ENCODE measurements at regions not wholly inside any gene's neighbourhood (a gene's known extent, or its start where the extent isn't known, plus 50 kb on each side); places are given as distances from the start of the nearest gene placed in this dataset.

DNA sequence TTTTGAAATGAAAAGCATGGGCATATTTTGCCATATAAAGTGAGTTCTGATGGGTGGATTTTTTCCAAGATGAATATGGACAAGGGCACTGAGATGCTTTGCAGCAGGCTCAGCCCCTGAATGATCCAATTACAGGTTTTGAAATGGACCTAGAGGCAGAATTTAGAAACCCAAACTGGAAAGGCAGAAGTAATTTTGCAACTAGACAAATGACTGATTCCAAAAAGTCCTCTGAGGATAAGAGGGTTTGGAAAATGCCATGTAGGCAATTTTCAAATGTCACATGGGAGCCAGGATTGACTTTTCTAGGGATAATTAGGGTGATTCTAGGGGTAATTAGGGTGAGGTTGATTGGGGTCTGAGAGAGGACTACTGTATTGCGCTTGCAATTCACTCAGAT, 148.9 kb upstream of the ZNF648 start:
- Histone ChIP-seq H3K4ac (ENCODE audit: low read depth, low read length) (no peak overlapping the region), H3K27me3 (ENCODE audit: insufficient read depth, low read length) (no peaks in the 10 kb centered on the region), H3K9me3 (ENCODE audit: control insufficient read depth, low read depth, low read length) (no peaks in the 10 kb centered on the region), H4K8ac (replicated peaks; ENCODE audit: insufficient read length, low read depth, low read length) (no peak overlapping the region), H3K4me1 (ENCODE audit: insufficient read depth, low read length) (no peaks in the 10 kb centered on the region), H2AFZ (ENCODE audit: low read length) (no peak overlapping the region), H2BK5ac (ENCODE audit: insufficient read length, low read length) (no peak overlapping the region), H2BK120ac (ENCODE audit: low read depth, low read length, poor library complexity, severe bottlenecking) (no peak overlapping the region), H3K79me2 (ENCODE audit: insufficient read depth, low read length) (no peaks in the 10 kb centered on the region), H2BK12ac (ENCODE audit: insufficient read length, low read depth, low read length) (no peak overlapping the region), H3T11ph (ENCODE audit: low read length) (no peak overlapping the region), H2BK15ac (ENCODE audit: low read depth, low read length) (no peak overlapping the region), H4K91ac (ENCODE audit: insufficient read length, low read depth, low read length) (no peak overlapping the region), H3K23me2 (ENCODE audit: insufficient read length, low read depth, low read length, poor library complexity, severe bottlenecking) (no peaks in the 10 kb centered on the region), H4K20me1 (ENCODE audit: control insufficient read depth, insufficient read depth, insufficient read length) (no peaks in the 10 kb centered on the region), H3K18ac (ENCODE audit: insufficient read length, low read depth, low read length) (no peak overlapping the region), H3K56ac (ENCODE audit: insufficient read length, low read depth, low read length) (no peak overlapping the region), H3K9ac (ENCODE audit: extremely low read depth, insufficient read length, low read length) (no peak overlapping the region), H3K14ac (ENCODE audit: insufficient read depth, low read length) (no peak overlapping the region), H2BK20ac (ENCODE audit: low read depth, low read length, poor library complexity, severe bottlenecking) (no peak overlapping the region), H2AK5ac (ENCODE audit: insufficient read length, low read length) (no peak overlapping the region), H3K27ac (ENCODE audit: insufficient read length, low read depth, low read length) (no peak overlapping the region), H4K5ac (ENCODE audit: insufficient read length, low read depth, low read length) (no peak overlapping the region), H3K23ac (ENCODE audit: insufficient read length, low read depth, low read length) (no peak overlapping the region), H3K4me2 (ENCODE audit: insufficient read depth, insufficient read length, low read length) (no peak overlapping the region), H3K79me1 (ENCODE audit: insufficient read depth, low read depth, low read length, poor library complexity, severe bottlenecking) (no peaks in the 10 kb centered on the region)
- Mint-ChIP-seq H3K9me3 (no peaks in the 10 kb centered on the region; a peak in 1 of 5 replicates), H3K36me3 (ENCODE audit: insufficient read depth in 1 of 3, low read depth in 3 of 3) (no peaks in the 10 kb centered on the region), H3K4me3 (no peak overlapping the region), H3K27me3 (ENCODE audit: low read depth) (no peaks in the 10 kb centered on the region), H3K4me1 (peaks cover 3 to 13% of the 10 kb centered on the region in 2 experiments; a peak in 3 of 4 replicates), H3K27ac (no peak overlapping the region)
- no peak for DNase-seq
- WGBS (ENCODE audit: extremely low coverage, insufficient read length, low lambda C conversion rate) = no CpG with 5 or more reads among the region's 1 CpG
- no peak for TF ChIP-seq CTCF (conservative IDR thresholded peaks at IDR 0.05)

All from H9 (cell line).